ENCODE measurements at regions not wholly inside any gene's neighbourhood (a gene's known extent, or its start where the extent isn't known, plus 50 kb on each side); places are given as distances from the start of the nearest gene placed in this dataset.

GRCh38 chr5:170159947-170160346 is 54.2 kb downstream of the FOXI1 start:
- no peak for DNase-seq (ENCODE audit: low spot score)

DNA sequence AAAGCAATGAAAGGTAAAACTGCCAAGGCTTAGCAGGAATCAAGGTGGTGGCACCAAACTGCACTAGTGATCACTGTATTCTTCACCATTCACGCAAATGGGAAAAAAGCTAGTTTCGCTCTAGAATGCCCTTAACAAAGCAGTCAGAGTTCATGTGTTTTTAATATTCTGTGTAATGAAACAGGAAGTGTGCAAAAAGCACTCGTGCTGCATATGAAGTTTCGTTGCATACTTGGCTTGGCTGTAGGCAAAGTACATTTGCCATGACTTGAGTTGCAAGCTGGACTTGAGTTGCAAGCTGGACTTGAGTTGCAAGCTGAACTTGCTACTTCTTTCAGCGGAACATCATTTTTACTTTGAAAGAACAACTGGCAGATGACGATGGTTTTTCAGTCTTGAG is 55.4 kb downstream of the FOXI1 start:
- DNase-seq (ENCODE audit: low spot score) = no peak

GRCh38 chr5:170162631-170163321 is 57.1 kb downstream of the FOXI1 start:
- DNase-seq (ENCODE audit: low spot score) = no peak

DNA sequence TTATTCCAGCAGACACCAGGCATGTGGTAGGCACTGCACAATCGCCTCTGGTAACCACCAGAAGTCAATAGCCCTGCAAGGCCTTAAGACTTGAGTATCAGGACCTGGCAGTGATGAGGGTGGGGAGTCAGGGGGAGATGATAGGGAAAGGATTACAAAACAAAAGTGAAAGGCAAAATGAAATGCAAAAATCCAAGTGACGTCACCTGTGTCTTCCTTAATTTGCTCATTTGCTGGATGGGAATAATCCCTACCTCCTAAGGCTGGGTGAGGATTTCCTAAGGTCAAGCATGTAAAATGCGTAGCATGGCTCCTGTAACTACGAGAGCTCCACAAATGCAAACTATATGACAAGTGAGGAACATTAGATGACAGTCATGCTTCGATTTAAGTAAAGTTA is 58.4 kb downstream of the FOXI1 start:
- DNase-seq (ENCODE audit: low spot score) = no peak

GRCh38 chr5:170164921-170165320 is 59.2 kb downstream of the FOXI1 start:
- no peak for DNase-seq (ENCODE audit: low spot score)

- DNase-seq (ENCODE audit: low spot score) = no peak
Observed at GRCh38 chr5:170166101-170166500, 60.4 kb downstream of the FOXI1 start.

- no peak for DNase-seq (ENCODE audit: low spot score)
Observed at GRCh38 chr5:170168002-170168401, 62.3 kb downstream of the FOXI1 start.

GRCh38 chr5:170168797-170169196 is 63.1 kb downstream of the FOXI1 start:
- no peak for DNase-seq (ENCODE audit: low spot score)

- DNase-seq (ENCODE audit: low spot score) = no peak
Observed at GRCh38 chr5:170169996-170170395, 62.8 kb upstream of the C5orf58 start.

DNA sequence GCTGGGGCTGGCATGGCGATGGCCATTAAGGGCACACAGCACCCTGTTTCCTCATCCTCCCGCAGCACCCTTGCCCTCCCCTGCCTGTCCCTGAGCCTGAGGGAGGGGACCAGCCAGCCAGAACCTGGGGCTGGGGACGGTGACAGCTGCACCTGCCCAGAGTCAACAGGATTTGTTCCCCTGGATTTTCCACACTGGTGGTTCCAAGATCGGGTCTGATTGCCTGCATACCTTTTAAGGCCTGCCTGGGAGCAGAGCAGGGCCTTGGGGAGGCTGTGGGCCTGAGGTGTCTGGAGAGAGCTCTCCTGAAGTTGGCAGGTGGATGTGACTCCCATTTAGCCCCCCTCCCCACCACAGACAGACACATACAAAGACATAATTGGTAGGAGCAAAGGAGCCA is 61.0 kb upstream of the C5orf58 start:
- no peak for DNase-seq (ENCODE audit: low spot score)

GRCh38 chr5:170173227-170173626 is 59.6 kb upstream of the C5orf58 start:
- peak; percentile 70 for DNase-seq (ENCODE audit: low spot score)

- no peak for DNase-seq (ENCODE audit: low spot score)
Observed at GRCh38 chr5:170173647-170174046, 59.1 kb upstream of the C5orf58 start.

GRCh38 chr5:170176916-170177315 is 55.9 kb upstream of the C5orf58 start:
- DNase-seq (ENCODE audit: low spot score) = no peak

- no peak for DNase-seq (ENCODE audit: low spot score)
Observed at GRCh38 chr5:170178814-170179213, 54.0 kb upstream of the C5orf58 start.

GRCh38 chr5:170179626-170180025 is 53.2 kb upstream of the C5orf58 start:
- no peak for DNase-seq (ENCODE audit: low spot score)

DNA sequence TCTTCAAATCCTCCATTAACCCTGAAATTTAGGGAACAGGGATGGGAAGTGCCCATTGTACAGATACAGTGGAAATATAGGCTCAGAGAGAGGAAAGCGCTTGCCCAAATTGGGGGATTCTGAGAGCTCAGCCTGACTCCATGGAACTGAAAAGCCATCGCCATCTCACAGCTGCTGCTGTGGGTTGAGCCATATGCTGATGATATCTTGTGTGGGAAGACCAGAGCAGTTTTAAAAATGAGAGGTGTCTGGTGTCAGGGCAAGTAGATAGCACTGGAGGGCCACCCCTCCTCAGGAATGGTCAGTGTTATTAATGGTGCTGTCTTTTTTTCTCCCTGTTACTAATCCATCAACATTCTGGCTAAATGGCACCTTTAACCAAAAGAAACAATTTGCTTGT is 50.9 kb upstream of the C5orf58 start:
- no peak for DNase-seq (ENCODE audit: low spot score)

- no peak for DNase-seq (ENCODE audit: low spot score)
Observed at GRCh38 chr5:170182491-170182890, 50.3 kb upstream of the C5orf58 start.
